ENCODE measurements at regions not wholly inside any gene's neighbourhood (a gene's known extent, or its start where the extent isn't known, plus 50 kb on each side); places are given as distances from the start of the nearest gene placed in this dataset.
"Not testable (repeated sequence)": the region's sequence is repeated elsewhere in the genome, so short reads cannot be mapped to it uniquely, and the experiment has no call there.

- not testable (repeated sequence) for DNase-seq (ENCODE audit: low spot score)
Observed at GRCh38 chr15:77896147-77897112, 181.1 kb downstream of the TBC1D2B start.

GRCh38 chr15:77895742-77896141 lies 181.8 kb downstream of the TBC1D2B start:
- no peak for DNase-seq (ENCODE audit: low spot score)

GRCh38 chr15:77895145-77895544 lies 182.4 kb downstream of the TBC1D2B start:
- DNase-seq (ENCODE audit: low spot score), result not testable (repeated sequence)

GRCh38 chr15:77893671-77894640 lies 183.6 kb downstream of the TBC1D2B start:
- not testable (repeated sequence) for DNase-seq (ENCODE audit: low spot score)

- not testable (repeated sequence) for DNase-seq (ENCODE audit: low spot score)
Observed at GRCh38 chr15:77893246-77893645, 184.3 kb downstream of the TBC1D2B start.

GRCh38 chr15:77892335-77892734 lies 185.2 kb downstream of the TBC1D2B start:
- no peak for DNase-seq (ENCODE audit: low spot score)

DNA sequence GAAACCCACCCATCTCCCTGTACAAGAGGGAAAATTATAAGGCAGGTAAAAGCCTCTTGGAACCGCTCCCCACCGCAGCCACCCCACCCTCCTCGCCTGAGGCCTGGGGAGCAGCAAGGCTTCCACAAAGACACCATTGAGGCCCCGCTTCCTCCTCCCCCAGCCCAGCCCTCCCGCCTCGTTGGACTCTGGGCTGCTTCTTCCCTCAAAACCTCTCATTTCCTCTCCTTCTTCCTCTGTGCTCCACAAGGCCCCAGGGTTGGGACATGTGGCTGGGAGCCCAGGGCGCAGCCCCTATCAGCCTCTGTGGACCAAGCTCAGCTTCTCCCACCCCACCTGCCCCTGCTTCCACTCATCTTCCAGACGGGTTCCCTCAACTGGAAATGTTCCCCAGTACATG lies 185.6 kb downstream of the TBC1D2B start:
- not testable (repeated sequence) for DNase-seq (ENCODE audit: low spot score)

GRCh38 chr15:77890911-77891801 lies 186.4 kb downstream of the TBC1D2B start:
- not testable (repeated sequence) for DNase-seq (ENCODE audit: low spot score)

DNA sequence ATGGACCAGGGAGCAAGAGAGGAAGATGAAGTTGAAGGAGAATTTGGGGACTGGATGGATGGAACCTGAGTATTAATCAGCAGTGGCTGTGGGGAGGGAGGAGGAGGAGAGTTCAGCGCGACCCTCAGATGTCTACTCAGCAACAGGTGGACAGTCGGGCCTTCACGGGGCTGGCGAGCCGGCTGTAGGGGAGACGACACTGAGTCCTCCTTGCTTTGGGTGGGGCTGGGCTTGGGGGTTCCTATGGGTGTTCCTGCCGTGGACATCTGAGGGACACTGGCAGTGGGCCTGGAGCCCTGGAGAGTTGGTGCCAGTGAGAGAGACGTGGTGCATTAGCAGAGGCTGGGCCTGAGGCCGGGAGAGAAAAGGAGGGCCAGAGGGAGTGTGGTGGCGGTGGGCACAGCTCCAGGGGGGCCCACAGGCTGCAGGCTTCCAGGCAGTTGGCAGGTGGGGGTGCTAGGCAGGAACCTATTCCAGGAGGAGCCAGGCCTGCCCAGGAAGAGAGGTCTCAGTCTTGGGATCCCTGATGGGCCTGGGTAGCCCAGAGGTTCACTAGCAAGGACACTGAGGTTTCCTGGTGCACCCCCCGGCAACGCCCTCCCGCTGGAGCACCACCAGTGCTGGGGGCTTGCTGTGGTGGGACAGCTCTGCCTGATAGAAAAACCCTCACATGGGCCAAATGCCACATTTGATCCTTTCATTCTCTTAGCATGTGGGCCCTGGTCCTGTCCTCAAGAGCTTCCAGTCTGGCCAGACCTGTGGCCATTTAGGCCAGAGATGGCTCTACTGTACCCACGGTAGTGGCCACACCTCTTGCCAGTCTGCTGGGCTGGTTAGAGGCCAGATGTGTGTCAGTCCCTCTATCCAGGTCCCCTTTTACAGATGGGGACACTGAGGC lies 187.4 kb downstream of the TBC1D2B start:
- not testable (repeated sequence) for DNase-seq (ENCODE audit: low spot score)

DNA sequence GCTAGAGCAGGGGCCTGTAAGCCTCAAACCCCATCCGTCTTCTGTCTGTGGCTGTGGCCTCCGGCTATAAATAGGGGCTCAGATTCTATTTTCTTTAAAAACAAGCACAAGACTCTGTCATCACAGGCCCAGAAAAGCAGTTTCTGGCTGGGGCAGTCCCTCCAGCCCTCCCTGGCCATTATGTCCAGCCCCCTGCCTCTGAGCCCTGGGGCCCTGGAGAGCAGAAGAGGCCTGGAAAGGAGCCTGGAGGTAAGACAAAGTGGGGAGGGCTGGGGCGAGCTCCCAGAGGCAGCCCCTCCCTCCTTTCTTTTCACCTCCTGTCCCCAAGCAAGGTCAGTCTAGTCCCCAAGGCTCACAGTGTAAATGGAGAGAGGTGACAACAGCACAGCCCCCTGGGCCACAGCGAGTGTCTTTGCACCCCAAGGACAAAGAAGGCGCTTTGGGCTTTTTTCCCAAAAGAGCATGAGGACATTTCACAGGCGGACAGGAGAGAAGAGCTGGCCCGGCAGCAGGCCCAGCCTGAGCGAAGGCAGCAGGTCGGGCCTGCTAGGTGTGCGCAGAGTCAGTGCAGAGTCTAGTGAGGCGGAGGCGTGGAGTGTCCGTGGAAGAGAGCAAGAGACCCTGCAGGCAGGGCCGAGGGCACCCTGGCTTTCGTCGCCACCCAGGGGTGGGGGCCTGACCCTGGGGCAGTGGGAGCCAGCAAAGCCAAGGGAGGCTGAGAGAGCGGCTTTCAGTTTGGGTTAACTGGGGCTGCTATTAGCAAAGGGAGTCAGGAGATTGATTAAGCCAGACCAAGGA lies 188.3 kb downstream of the TBC1D2B start:
- no peak for DNase-seq (ENCODE audit: low spot score)

DNA sequence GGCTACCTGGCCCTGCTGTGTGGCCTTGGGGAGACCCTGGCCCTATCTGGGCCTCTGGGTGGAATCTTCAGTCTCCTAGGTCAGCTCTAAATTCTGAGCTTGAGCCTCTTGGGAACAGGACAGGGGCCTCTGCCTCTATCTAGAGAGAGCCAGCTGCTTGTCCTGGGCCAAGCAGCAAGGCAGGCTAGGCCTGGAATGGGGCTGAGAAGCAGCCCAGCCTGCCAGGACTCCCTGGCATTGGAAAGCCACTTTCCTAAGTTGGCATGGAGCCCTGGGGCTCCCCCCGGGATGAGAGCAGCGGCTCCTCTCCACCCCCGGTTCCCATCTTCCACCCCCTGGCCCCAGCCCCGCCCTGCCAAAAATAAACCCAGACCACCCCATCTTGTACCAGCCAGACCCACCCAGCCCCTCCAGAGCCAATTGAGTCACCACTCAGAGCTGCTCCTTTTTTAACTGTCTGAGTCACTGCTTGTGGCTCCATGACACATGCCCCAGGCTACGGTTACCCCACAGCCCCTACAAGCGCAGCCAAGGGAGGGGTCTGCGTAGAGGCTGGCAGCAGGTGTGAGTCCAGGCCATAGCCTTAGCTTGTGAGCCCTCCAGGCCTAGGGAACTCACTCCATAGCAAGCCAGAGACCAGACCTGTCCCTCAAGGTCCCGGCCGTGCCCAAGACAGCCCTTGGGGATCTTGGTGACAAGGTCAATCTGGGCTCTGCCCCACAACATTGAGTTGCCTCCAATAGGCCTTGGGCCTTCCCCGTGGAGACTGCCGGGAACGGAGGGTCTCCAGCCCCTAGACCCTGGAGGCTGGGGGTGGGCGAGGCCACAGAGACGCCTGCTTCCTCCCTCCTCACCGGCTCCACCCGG lies 189.7 kb downstream of the TBC1D2B start:
- DNase-seq (ENCODE audit: low spot score), result not testable (repeated sequence)

DNA sequence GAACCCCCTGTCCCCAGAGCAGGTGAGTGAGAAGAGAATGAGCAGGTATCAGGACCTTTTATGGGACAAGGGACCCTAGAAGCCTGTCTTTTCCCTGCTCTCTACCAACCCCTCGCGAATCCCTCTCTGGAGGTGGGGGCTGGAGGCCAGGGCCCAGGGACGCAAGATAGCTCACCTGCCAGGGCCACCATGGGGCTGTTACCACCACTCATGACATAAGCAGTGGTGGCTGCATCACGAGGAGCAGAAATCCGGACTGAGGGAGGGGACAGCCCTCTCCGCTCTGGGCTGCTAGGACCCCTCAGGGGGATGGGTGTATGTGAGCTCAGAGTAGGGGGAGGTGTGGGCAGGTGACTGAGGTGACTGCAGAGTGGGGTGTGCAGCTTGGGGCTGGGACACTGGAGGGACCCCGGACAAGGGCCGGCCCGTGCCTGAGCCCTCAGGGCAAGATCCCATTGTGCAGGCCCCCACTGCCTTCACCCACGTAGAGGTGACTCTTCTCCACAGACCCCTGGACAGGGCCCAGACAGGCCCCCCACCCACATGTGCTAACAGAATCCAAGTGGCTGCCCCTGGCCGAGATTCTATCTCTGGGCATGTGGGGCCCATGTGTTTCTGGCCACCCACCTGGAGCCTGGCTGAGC lies 190.6 kb downstream of the TBC1D2B start:
- DNase-seq (ENCODE audit: low spot score), result no peak

- not testable (repeated sequence) for DNase-seq (ENCODE audit: low spot score)
Observed at GRCh38 chr15:77885877-77886500, 191.5 kb downstream of the TBC1D2B start.

DNA sequence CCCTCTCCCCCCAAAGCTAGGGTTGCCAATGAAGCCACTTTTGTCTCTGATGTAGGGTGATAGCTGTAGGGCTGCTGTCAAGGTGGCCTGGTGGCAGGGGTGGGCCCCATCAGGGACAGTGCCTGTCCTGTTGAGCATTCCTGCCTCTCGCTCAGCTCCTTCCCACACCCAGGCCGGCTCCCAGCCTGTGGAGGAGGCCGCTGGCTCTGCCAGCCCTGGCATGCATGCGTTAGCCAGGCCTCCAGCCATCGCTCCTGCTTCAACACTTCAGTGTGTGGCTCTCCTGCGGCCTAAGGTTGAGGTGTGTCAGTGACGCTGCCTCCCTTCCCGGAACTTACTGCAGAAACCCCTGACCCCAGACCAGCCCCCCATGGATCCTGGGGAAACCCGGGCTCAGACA lies 194.5 kb downstream of the TBC1D2B start:
- DNase-seq (ENCODE audit: low spot score), result not testable (repeated sequence)

DNA sequence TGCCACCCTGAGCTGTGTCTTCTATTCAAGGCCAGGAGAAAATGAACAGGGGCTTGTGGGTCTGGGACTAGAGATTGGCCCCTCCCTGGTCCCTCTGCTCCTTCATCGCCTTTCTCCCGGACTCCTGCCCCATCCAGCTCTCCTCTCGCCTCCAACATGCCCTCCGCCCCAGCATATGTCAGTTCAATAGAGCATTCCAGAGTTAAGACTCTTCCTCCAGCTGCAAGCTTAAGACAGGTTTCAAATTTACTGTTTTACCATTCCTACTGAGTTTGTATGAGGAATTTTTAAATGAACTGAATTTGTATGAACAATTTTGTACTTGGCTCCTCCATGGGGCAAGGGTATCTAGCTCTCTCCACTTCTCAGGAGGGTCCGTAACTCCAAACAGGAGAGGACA lies 195.6 kb downstream of the TBC1D2B start:
- DNase-seq (ENCODE audit: low spot score), result no peak

DNA sequence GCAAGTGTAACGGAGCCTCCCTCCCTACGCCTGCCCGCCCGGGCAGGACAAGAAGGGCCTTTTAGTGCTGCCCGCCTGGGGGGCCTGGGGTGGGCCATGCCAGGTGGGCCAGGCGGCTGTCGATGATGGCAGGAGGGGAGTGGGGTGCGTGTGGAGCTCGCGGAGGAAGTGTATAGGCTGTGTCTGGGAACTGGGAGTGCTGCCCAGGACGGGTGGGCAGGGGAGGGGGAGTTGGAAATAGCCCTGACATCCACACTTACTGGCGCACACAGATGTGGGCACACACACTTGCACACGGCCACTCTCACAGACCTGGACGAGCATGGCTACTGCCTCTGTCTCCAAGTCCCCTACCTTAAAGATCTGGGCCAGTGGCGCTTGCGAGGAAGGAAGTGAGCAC lies 196.0 kb downstream of the TBC1D2B start:
- DNase-seq (ENCODE audit: low spot score), result not testable (repeated sequence)

GRCh38 chr15:77879466-77879865 lies 198.0 kb downstream of the TBC1D2B start:
- not testable (repeated sequence) for DNase-seq (ENCODE audit: low spot score)
